Kidney (tissue), 13 donors: ENCODE measurements at regions not wholly inside any gene's neighbourhood (a gene's known extent, or its start where the extent isn't known, plus 50 kb on each side); places are given as distances from the start of the nearest gene placed in this dataset.

ENCODE experiments used
- DNase-seq, 5 donors: peaks; one replicate each; pipeline ENCODE4 v3.0.0-alpha.2; 2013 to 2020
- FAIRE-seq: peaks from 2 replicates; lab custom pipeline; 2012; peaks lifted over from hg19 to GRCh38; lab: Jason Lieb, UNC
- H3K27ac ChIP-seq, 2 donors: one replicate each; pipeline ENCODE4 v1.7.0; 2013; ENCODE audit warnings: low read depth in 2 of 2, low read length in 2 of 2, inconsistent platforms in 1 of 2
- H3K27me3 ChIP-seq: one replicate; pipeline ENCODE4 v1.7.1; 2013; ENCODE audit warnings: low read length, inconsistent platforms; ENCODE audit not compliant: control insufficient read depth, insufficient read depth
- H3K36me3 ChIP-seq, 3 donors: one replicate each; pipeline versions ENCODE4 v1.7.0 to v1.7.1; 2013; ENCODE audit warnings: low read length in 3 of 3, control low read depth in 1 of 3, inconsistent platforms in 1 of 3; ENCODE audit not compliant: insufficient read depth in 3 of 3, control insufficient read depth in 2 of 3
- H3K4me1 ChIP-seq, 3 donors: one replicate each; pipeline versions ENCODE4 v1.7.0 to v1.7.1; 2013; ENCODE audit warnings: low read length in 3 of 3, inconsistent platforms in 1 of 3, low read depth in 1 of 3; ENCODE audit not compliant: control insufficient read depth in 2 of 3, insufficient read depth in 2 of 3
- H3K4me3 ChIP-seq, 3 donors: one replicate each; pipeline versions ENCODE4 v1.7.0 to v1.8.1; 2013; ENCODE audit warnings: low read length in 3 of 3, control low read depth in 1 of 3, inconsistent platforms in 1 of 3
- H3K9ac ChIP-seq, 3 donors: one replicate each; pipeline versions ENCODE4 v1.7.0 to v1.7.1; 2013; ENCODE audit warnings: low read length in 3 of 3, control low read depth in 1 of 3, inconsistent platforms in 1 of 3
- H3K9me3 ChIP-seq, 3 donors: one replicate each; pipeline versions ENCODE4 v1.7.0 to v1.7.1; 2013; ENCODE audit warnings: low read length in 3 of 3, control low read depth in 1 of 3, inconsistent platforms in 1 of 3; ENCODE audit not compliant: control insufficient read depth in 2 of 3, insufficient read depth in 1 of 3
- CTCF ChIP-seq: IDR thresholded peaks from 3 replicates; pipeline ENCODE4 v1.5.1; 2012; ENCODE audit warnings: mild to moderate bottlenecking, moderate library complexity, borderline replicate concordance; ENCODE audit not compliant: insufficient read depth; ENCODE audit errors: extremely low read depth
- intact Hi-C: fragments of 100-400 bp; cut with DNase I; formaldehyde crosslinking; loops from one replicate; pipeline ENCODE4 v1.11.1; 2022
- donor health status: control.
- donor health status: control.
- donor health status: control.
- donor health status: control.
- donor health status: control.
- donor health status: DM: yes; HTN: yes; CAD: no.
- donor health status: Normal renal cell carcinoma (clear cell type).

- no peak for FAIRE-seq
- intact Hi-C loops = no loop called here
Observed at GRCh38 chr13:50098693-50099092, 83.4 kb downstream of the KCNRG start.

GRCh38 chr13:50099473-50099872, 84.2 kb downstream of the KCNRG start:
- no peak for DNase-seq
- H3K4me1 ChIP-seq = no peaks in the 10 kb centered on the region
- no peak overlapping the region for H3K9ac ChIP-seq
- no peaks in the 10 kb centered on the region for H3K27me3 ChIP-seq
- TF ChIP-seq CTCF = no peak
- intact Hi-C loops = no loop called here
- H3K4me3 ChIP-seq = no peak overlapping the region
- no peaks in the 10 kb centered on the region for H3K36me3 ChIP-seq
- FAIRE-seq = no peak
- no peak overlapping the region for H3K27ac ChIP-seq
- H3K9me3 ChIP-seq = peaks cover 0 to 4% (median 0%) of the 10 kb centered on the region in 3 donors

More at GRCh38 chr13:50098693-50099092, 83.4 kb downstream of the KCNRG start:
- Histone ChIP-seq H3K4me3 (no peak overlapping the region), H3K4me1 (no peaks in the 10 kb centered on the region), H3K36me3 (no peaks in the 10 kb centered on the region), H3K27me3 (no peaks in the 10 kb centered on the region), H3K9ac (no peak overlapping the region), H3K27ac (no peak overlapping the region), H3K9me3 (peaks cover 0 to 4% (median 0%) of the 10 kb centered on the region in 3 donors)
- no peak for TF ChIP-seq CTCF
- no peak for DNase-seq

GRCh38 chr13:50101590-50101989, 86.3 kb downstream of the KCNRG start:
- Histone ChIP-seq H3K27me3 (no peaks in the 10 kb centered on the region), H3K27ac (no peak overlapping the region), H3K4me3 (no peak overlapping the region), H3K9ac (no peak overlapping the region), H3K4me1 (no peaks in the 10 kb centered on the region), H3K9me3 (peaks cover 0 to 4% (median 0%) of the 10 kb centered on the region in 3 donors), H3K36me3 (no peaks in the 10 kb centered on the region)
- TF ChIP-seq CTCF = no peak
- no peak for FAIRE-seq
- intact Hi-C loops = no loop called here
- DNase-seq = no peak

- Histone ChIP-seq H3K9ac (no peak overlapping the region), H3K27ac (no peak overlapping the region), H3K27me3 (no peaks in the 10 kb centered on the region), H3K4me1 (no peaks in the 10 kb centered on the region), H3K9me3 (no peaks in the 10 kb centered on the region), H3K4me3 (no peak overlapping the region), H3K36me3 (no peaks in the 10 kb centered on the region)
- TF ChIP-seq CTCF = no peak
- DNase-seq = no peak
- no peak for FAIRE-seq
- intact Hi-C loops = no loop called here
Observed at GRCh38 chr13:50104493-50104892, 89.2 kb downstream of the KCNRG start.
